HG03457 (cell line): ENCODE measurements at regions not wholly inside any gene's neighbourhood (a gene's known extent, or its start where the extent isn't known, plus 50 kb on each side); places are given as distances from the start of the nearest gene placed in this dataset.

ENCODE experiments used
- ATAC-seq: cut with Tn5 transposase; IDR thresholded peaks from one replicate; pipeline ENCODE4 v1.9.1; 2021; ENCODE audit warnings: moderate number of reproducible peaks; ENCODE audit not compliant: unreplicated experiment

DNA sequence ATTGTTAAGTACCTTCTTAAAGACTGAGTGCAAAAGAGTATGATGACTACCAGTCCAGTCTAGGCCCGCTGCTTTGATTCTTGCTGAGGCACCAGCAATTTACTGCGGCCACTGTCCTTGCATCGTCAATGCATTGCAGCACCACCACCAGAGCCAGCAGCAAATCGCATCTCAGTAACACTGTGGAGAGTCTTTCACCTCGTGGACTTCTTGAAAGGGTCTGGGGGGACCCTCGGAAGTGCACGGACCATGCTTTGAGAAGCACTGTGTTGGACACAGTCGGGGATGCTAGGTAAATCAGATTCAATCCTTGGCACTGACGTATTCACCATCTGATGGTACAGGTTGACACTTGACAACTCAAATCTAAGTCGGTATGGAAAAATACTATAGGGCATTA, 493.6 kb downstream of the RPS24 start:
- no peak for ATAC-seq

GRCh38 chr10:78528749-78529204, 495.1 kb downstream of the RPS24 start:
- no peak for ATAC-seq

DNA sequence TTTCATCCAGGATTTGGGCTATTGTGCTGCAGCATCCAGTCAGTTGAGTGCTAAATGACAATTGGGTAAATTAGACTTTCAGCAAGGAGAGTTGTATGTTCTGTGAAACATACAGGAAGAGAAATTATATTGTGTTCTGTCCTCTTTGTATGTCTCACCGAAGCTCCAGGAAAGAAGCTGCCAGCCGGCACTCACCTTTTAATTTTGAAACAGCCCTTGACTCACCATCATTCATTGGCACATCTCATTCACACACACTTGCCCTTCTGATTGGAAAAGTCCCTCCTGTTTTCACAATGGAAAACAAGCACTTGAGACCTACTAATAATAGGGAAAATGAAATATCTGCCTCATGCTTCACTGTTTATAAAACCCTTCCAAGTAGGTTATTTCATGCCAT, 495.6 kb downstream of the RPS24 start:
- ATAC-seq, result no peak

DNA sequence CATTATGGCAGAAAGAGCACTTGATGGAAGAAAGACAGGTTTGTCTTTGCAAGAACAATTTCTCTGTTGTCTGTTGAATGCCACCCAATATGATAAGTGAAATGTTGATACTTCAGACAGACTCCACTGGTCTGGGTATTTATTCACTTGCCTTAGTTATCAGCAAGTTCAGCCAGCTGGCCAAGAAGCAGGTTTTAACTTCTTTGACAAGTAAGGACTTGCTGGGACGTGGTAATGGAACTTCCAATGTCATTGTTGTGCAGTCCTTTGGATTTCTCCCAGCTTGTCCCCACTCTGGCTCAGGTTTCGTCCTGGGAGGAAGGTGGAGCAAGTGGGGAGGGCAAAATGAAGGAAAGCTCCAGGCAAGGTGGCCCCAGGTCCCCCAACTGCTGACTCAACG, 497.4 kb downstream of the RPS24 start:
- no peak for ATAC-seq

DNA sequence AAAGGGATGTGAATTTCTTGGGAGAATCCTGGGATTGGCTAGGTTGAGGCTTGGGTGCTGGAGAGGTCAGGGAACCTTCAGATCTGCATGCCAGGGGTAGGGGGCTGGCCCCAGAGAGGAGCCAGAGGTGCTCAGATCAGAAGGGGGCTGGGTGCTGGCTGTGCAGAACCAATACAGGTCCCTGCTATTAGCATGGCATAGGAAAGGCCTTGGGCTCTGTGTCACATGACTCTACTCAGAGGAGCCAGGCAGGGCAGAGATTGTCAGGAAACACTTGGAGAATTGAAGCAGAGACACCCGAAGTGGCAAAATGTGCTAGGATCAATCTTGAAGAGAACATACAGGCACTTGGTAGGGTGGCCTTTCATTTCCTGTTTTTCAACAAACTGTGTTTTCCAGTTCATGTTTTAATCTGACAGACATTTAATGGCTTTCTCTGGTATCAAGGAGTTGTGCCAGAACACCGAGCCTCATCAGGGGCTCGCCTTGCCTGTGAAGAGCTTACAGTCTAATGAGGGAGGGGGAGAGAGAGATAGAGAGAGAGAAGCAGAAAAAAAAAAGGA, 498.9 kb downstream of the RPS24 start:
- ATAC-seq, result no peak

- no peak for ATAC-seq
Measured at GRCh38 chr10:78533098-78533497, 499.4 kb downstream of the RPS24 start.

DNA sequence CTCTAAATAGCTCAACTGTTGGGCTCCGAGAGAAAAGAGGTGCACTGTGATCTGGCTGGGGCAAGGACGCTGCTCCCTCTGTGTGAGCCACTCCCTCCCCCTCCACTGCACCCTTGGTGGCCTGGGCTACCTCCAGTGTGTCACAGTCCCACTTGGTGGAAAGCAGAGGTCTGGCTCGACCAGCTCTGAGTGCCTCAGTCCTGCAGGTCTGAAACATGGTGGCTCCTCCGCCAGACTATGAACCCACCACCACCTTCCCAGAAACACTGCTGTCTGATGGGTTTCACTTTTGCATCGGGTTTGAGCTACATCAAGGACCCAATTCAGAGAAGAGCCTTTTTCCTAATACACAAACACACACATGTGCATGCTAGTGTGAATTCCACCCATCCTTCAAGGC, 500.1 kb downstream of the RPS24 start:
- ATAC-seq, result no peak

GRCh38 chr10:78535716-78536218, 502.1 kb downstream of the RPS24 start:
- no peak for ATAC-seq

- no peak for ATAC-seq
Measured at GRCh38 chr10:78537018-78537417, 503.4 kb downstream of the RPS24 start.

- no peak for ATAC-seq
Measured at GRCh38 chr10:78539247-78539766, 505.6 kb downstream of the RPS24 start.

- no peak for ATAC-seq
Measured at GRCh38 chr10:78540355-78541076, 506.9 kb downstream of the RPS24 start.

GRCh38 chr10:78541481-78542140, 507.9 kb downstream of the RPS24 start:
- ATAC-seq, result no peak

DNA sequence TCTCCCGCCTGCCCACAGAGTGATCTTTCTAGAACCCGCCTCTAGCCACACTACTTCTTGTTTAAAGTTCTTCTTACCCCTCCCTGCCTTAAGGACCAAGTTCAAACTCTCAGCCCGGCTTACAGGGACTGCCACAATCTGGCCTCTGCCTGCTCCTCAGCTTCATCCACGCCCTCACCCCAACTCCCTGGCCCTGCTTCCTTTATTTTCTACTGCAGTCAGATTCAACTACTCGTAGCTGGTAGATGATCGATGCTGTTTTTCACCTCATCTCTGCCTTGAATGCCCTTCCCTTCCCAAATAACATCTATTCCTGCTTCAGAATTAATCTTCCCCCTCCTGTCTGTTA, 508.5 kb downstream of the RPS24 start:
- ATAC-seq, result no peak

DNA sequence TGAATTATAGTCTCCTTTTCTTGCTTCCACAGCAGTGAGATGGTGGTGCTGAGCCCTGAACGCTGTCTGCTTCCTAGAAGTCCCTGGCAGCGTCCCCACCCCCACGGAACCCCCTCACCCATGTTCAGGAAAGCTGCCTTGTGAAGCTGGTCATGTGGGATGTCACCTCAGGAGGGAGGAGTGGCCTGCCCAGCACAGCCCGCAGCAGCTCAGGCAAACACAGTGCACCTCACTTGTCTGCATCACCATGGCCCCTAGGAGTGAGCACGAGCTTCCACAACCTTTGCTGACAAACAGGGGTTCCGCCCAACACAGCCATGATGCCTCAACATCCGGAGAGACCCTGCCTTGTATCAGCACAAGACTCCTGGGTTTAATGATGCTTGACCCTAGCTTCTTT, 508.9 kb downstream of the RPS24 start:
- ATAC-seq, result no peak

- no peak for ATAC-seq
Measured at GRCh38 chr10:78543031-78543748, 509.5 kb downstream of the RPS24 start.

DNA sequence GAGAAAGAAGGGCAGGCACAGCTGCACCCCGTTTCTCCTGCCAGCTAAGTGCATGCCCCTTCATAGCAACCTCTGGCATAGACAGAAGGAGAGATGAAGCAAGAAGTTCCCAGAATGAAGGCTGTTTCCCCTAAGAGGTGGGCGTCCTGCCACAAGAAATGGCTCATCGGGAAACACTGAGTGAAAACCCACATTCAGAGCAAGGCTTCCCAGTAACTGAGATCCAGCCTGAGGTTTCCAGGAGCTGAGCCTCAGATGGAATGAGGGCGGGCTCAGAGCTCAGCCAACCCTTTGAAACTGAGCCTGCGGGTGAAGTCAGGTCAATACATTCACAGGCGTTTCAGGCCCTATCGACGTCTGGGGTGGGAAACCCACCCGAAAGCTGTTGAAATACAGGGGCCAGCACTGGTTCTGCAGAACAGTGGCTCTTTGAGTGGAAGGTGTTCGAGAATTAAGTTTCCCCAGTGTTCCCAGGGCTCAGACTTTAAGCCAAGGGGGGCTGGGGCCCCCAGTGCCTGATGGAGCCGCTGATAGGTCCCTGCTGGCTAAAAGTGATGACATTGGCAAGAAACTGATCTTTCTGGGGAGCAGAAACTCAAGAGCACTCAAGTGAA, 510.2 kb downstream of the RPS24 start:
- no peak for ATAC-seq

DNA sequence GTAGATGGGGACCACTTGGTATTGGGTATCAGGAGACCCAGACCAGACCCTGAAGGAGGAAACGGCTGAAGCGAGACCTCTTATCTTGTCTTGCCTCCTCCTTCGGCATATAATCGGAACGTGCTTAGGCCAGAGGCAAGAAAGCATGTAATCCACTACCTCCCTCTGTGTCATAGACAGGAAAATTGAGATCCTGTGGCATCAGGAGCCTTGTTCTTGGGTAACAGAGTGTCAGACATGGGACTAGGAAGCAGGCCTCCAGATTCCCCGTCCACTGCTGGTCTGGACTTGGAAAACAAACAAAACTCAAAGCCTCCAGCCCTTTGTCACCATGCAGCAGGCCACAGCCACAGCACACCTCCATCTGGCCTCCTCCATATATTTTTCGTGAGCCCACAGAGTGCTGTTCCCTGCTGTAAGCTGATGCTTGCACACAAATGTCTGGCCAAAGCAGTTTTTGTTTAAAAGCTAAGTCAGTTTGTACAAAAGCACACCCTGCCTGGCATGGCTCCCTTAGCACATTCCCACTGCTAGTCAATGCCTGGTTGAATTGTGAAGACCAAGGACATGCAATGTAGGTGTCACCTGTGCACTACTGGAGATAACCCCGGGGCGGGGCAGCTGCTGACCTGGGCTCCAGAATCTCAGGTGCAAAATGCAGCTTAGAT, 510.9 kb downstream of the RPS24 start:
- no peak for ATAC-seq

DNA sequence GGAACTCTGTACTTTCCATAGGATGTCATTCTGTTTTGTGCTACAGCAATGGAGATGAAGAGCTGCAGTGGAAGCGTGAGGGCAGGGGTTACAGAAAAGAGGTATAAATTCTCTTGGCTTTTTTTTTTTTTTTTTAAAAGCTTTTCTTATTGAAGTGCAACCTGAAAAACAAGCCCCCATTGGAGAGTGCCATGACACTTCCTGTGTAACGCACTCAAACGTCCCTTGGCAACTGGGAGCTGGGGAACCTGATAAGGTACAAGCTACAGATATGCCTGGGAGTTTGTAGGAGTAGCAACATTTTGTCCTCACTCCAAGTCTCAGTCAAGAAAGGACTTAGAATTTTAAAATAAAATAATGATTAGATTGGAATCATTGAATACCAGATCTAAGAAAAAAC, 512.1 kb downstream of the RPS24 start:
- ATAC-seq, result no peak

GRCh38 chr10:78547397-78547796, 513.7 kb downstream of the RPS24 start:
- no peak for ATAC-seq

DNA sequence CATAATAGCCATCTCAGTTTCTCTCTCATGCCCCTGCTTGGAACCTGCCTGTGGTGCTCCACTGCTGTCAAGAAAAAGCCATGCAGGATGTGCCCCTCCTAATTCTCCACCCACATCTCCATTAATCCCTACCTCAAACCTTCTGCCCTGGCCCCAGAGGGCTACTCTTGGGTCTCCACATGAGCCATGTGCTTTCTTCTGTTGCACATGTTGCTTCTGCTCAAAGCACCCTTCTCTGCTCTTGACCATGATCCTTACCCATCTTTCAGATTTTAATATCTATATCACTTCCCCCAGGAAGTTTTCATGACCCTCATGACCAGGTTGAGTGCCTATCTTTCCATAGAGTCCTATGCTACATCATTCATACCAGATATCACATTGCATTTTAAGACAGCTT, 514.2 kb downstream of the RPS24 start:
- ATAC-seq, result no peak
